IMR-90 (cell line): ENCODE measurements at regions not wholly inside any gene's neighbourhood (a gene's known extent, or its start where the extent isn't known, plus 50 kb on each side); places are given as distances from the start of the nearest gene placed in this dataset.

Experiments used
- ATAC-seq: fragments of 200-7000 bp; cut with Tn5 transposase; 2 replicates; pipeline ENCODE4 v1.9.1; 2020; ENCODE audit warnings: low read depth, mild to moderate bottlenecking, moderate library complexity
- BruUV-seq: library from RNA; stranded (reverse); fragments of 400-500 nt; replicated peaks from 2 replicates; lab custom pipeline; 2021; lab: Mats Ljungman, UMichigan
- CTCF ChIA-PET: fragments of 300-600 bp; formaldehyde crosslinking; extraction: SDS; loops from one replicate; lab custom pipeline; 2021; ENCODE audit warnings: antibody characterized with exemption; lab: Yijun Ruan, JAX
- POLR2A ChIA-PET: fragments of 300-600 bp; sonication (Branson Sonifier 250); formaldehyde crosslinking; loops from one replicate; lab custom pipeline; 2022; ENCODE audit warnings: antibody characterized with exemption; ENCODE audit not compliant: unreplicated experiment; lab: Charles Lee
- DNase-seq: peaks from one replicate; pipeline ENCODE4 v3.0.0; 2013
- H2AFZ ChIP-seq: replicated peaks from 2 replicates; pipeline ENCODE3; 2013; ENCODE audit warnings: low read length, mild to moderate bottlenecking; ENCODE audit not compliant: poor library complexity
- H2AK5ac ChIP-seq: 2 replicates; pipeline ENCODE4 v1.6.1; 2013; ENCODE audit warnings: low read depth, low read length, inconsistent platforms
- H2AK9ac ChIP-seq: replicated peaks from 2 replicates; pipeline ENCODE3; 2013; ENCODE audit warnings: mild to moderate bottlenecking, low read depth, low read length, moderate library complexity; ENCODE audit not compliant: poor library complexity
- H2BK120ac ChIP-seq: 2 replicates; pipeline ENCODE4 v1.6.1; 2013; ENCODE audit warnings: low read depth, low read length, inconsistent platforms
- H2BK15ac ChIP-seq: 3 replicates; pipeline ENCODE4 v1.6.1; 2013; ENCODE audit warnings: low read depth, low read length, inconsistent platforms
- H2BK20ac ChIP-seq: 2 replicates; pipeline ENCODE4 v1.6.1; 2013; ENCODE audit warnings: low read depth, mild to moderate bottlenecking, inconsistent platforms, low read length, moderate library complexity
- H2BK5ac ChIP-seq: 2 replicates; pipeline ENCODE4 v1.6.1; 2013; ENCODE audit warnings: mild to moderate bottlenecking, low read depth, low read length, inconsistent platforms; ENCODE audit not compliant: poor library complexity, severe bottlenecking
- H3K14ac ChIP-seq: replicated peaks from 2 replicates; pipeline ENCODE4 v1.6.1; 2013; ENCODE audit warnings: low read depth, low read length, inconsistent platforms
- H3K18ac ChIP-seq: 2 replicates; pipeline ENCODE4 v1.6.1; 2013; ENCODE audit warnings: low read depth, low read length, control low read depth
- H3K23ac ChIP-seq: 2 replicates; pipeline ENCODE4 v1.6.1; 2013; ENCODE audit warnings: low read depth, low read length, inconsistent platforms
- H3K27ac ChIP-seq: 2 replicates; pipeline ENCODE4 v1.5.1; 2013; ENCODE audit warnings: mild to moderate bottlenecking, control low read depth, low read length; ENCODE audit not compliant: insufficient read depth
- H3K27me3 ChIP-seq: 2 replicates; pipeline ENCODE4 v1.6.1; 2013; ENCODE audit warnings: low read length; ENCODE audit not compliant: control insufficient read depth, insufficient read depth
- H3K36me3 ChIP-seq: 2 replicates; pipeline ENCODE4 v1.6.1; 2013; ENCODE audit warnings: low read length, mixed read lengths; ENCODE audit not compliant: control insufficient read depth, insufficient read depth
- H3K4ac ChIP-seq: 2 replicates; pipeline ENCODE4 v1.6.1; 2013; ENCODE audit warnings: low read depth, low read length, inconsistent platforms
- H3K4me1 ChIP-seq: 2 replicates; pipeline ENCODE4 v1.6.1; 2013; ENCODE audit warnings: low read length, mixed read lengths; ENCODE audit not compliant: control insufficient read depth, insufficient read depth
- H3K4me2 ChIP-seq: 2 replicates; pipeline ENCODE4 v1.6.1; 2013; ENCODE audit warnings: low read depth, mild to moderate bottlenecking, control low read depth, low read length, moderate library complexity
- H3K4me3 ChIP-seq: 2 replicates; pipeline ENCODE4 v1.5.1; 2013; ENCODE audit warnings: low read depth, mild to moderate bottlenecking, control low read depth, low read length, moderate library complexity; ENCODE audit not compliant: insufficient read depth
- H3K56ac ChIP-seq: 2 replicates; pipeline ENCODE4 v1.6.1; 2013; ENCODE audit warnings: low read length, inconsistent platforms; ENCODE audit not compliant: insufficient read depth; ENCODE audit errors: extremely low read depth
- H3K79me1 ChIP-seq, 2 experiments: 2 replicates each; pipeline ENCODE4 v1.6.1; 2013; ENCODE audit warnings: low read length in 2 of 2, inconsistent platforms in 1 of 2, low read depth in 1 of 2
- H3K9ac ChIP-seq: 2 replicates; pipeline ENCODE4 v1.6.1; 2013; ENCODE audit warnings: low read depth, low read length, control low read depth
- H3K9me1 ChIP-seq: 2 replicates; pipeline ENCODE4 v1.6.1; 2013; ENCODE audit warnings: low read length, inconsistent platforms; ENCODE audit not compliant: insufficient read depth
- H3K9me3 ChIP-seq: 2 replicates; pipeline ENCODE4 v1.6.1; 2013; ENCODE audit warnings: low read length; ENCODE audit not compliant: control insufficient read depth, insufficient read depth
- H4K20me1 ChIP-seq: 2 replicates; pipeline ENCODE4 v1.6.1; 2013; ENCODE audit warnings: low read length, inconsistent platforms; ENCODE audit not compliant: insufficient read depth
- H4K5ac ChIP-seq: 2 replicates; pipeline ENCODE4 v1.6.1; 2013; ENCODE audit warnings: mild to moderate bottlenecking, low read depth, low read length, control low read depth
- H4K8ac ChIP-seq, 2 experiments: 2 replicates each; pipeline ENCODE4 v1.6.1; 2013; ENCODE audit warnings: low read depth in 2 of 2, low read length in 2 of 2, control low read depth in 1 of 2, inconsistent platforms in 1 of 2
- H4K91ac ChIP-seq: 2 replicates; pipeline ENCODE4 v1.6.1; 2013; ENCODE audit warnings: low read depth, low read length, inconsistent platforms; ENCODE audit not compliant: insufficient read depth
- BHLHE40 ChIP-seq: fragments of 150-350 bp; IDR thresholded peaks from 2 replicates; pipeline ENCODE4 v1.6.1; 2016; ENCODE audit warnings: mild to moderate bottlenecking, low read depth, low read length
- CEBPB ChIP-seq: IDR thresholded peaks from 2 replicates; pipeline ENCODE4 v1.6.1; 2012; ENCODE audit warnings: low read depth, low read length, improper control_type of control experiment
- CHD1 ChIP-seq: IDR thresholded peaks from 2 replicates; pipeline ENCODE4 v1.6.1; 2012; ENCODE audit warnings: low read depth, low read length, improper control_type of control experiment
- CTCF ChIP-seq: conservative IDR thresholded peaks from 2 replicates; pipeline ENCODE4 v1.5.1; 2012; ENCODE audit warnings: mild to moderate bottlenecking, low read depth, low read length, improper control_type of control experiment
- ELK1 ChIP-seq: fragments of 150-350 bp; IDR thresholded peaks from 2 replicates; pipeline ENCODE4 v1.6.1; 2016; ENCODE audit warnings: low read depth, mild to moderate bottlenecking, low read length, moderate library complexity, borderline replicate concordance
- FOS ChIP-seq: fragments of 150-350 bp; IDR thresholded peaks from 2 replicates; pipeline ENCODE4 v1.6.1; 2016; ENCODE audit warnings: low read depth, low read length
- MAFK ChIP-seq: IDR thresholded peaks from 2 replicates; pipeline ENCODE4 v1.6.1; 2012; ENCODE audit warnings: low read depth, low read length, improper control_type of control experiment
- MAZ ChIP-seq: IDR thresholded peaks from 2 replicates; pipeline ENCODE4 v1.6.1; 2012; ENCODE audit warnings: low read depth, mild to moderate bottlenecking, low read length, improper control_type of control experiment, moderate library complexity, borderline replicate concordance
- MXI1 ChIP-seq: IDR thresholded peaks from 2 replicates; pipeline ENCODE4 v1.6.1; 2012; ENCODE audit warnings: low read depth, mild to moderate bottlenecking, low read length, moderate library complexity, borderline replicate concordance
- NFE2L2 ChIP-seq: fragments of 150-350 bp; IDR thresholded peaks from 2 replicates; pipeline ENCODE4 v1.6.1; 2016; ENCODE audit warnings: low read depth, mild to moderate bottlenecking, low read length
- POLR2A ChIP-seq: IDR thresholded peaks from 2 replicates; pipeline ENCODE4 v1.6.1; 2012; ENCODE audit warnings: mild to moderate bottlenecking, low read depth, low read length
- RAD21 ChIP-seq: IDR thresholded peaks from 2 replicates; pipeline ENCODE4 v1.6.1; 2012; ENCODE audit warnings: low read length, improper control_type of control experiment
- RCOR1 ChIP-seq: IDR thresholded peaks from 2 replicates; pipeline ENCODE4 v1.6.1; 2012; ENCODE audit warnings: mild to moderate bottlenecking, low read length, improper control_type of control experiment; ENCODE audit not compliant: insufficient replicate concordance
- RFX5 ChIP-seq: IDR thresholded peaks from 2 replicates; pipeline ENCODE4 v1.8.0; 2012; ENCODE audit warnings: low read depth, mild to moderate bottlenecking, low read length, moderate library complexity
- SMC3 ChIP-seq: fragments of 150-350 bp; IDR thresholded peaks from 2 replicates; pipeline ENCODE4 v1.6.1; 2016; ENCODE audit warnings: low read depth, mild to moderate bottlenecking, antibody characterized with exemption, low read length, moderate library complexity
- USF2 ChIP-seq: fragments of 150-350 bp; IDR thresholded peaks from 2 replicates; pipeline ENCODE4 v1.6.1; 2017; ENCODE audit warnings: mild to moderate bottlenecking, antibody characterized with exemption, low read length, low read depth
- WGBS, 2 experiments: methylation state at CpG; one replicate each; pipeline versions ENCODE4 v1.1.5 to v1.1.7; 2013; ENCODE audit warnings: missing lambda C conversion rate in 2 of 2; ENCODE audit not compliant: insufficient read length in 1 of 2; ENCODE audit errors: extremely low coverage in 2 of 2; 5-methylcytosine and 5-hydroxymethylcytosine counted together
- dilution Hi-C: fragments of 300-500 bp; cut with HindIII; formaldehyde crosslinking; loops from one replicate; pipeline ENCODE4 v1.14.3; 2018; ENCODE audit warnings: low sequenced_read_pairs; ENCODE audit not compliant: unreplicated experiment
- in situ Hi-C: fragments of 300-500 bp; cut with MboI; formaldehyde crosslinking; loops from 3 replicates; pipeline ENCODE4 v1.14.3; 2019; ENCODE audit warnings: low sequenced_read_pairs, inconsistent platforms, mixed read lengths
- intact Hi-C: fragments of 100-400 bp; cut with micrococcal nuclease; formaldehyde crosslinking; loops from 2 replicates; pipeline ENCODE4 v1.10.0; 2022

- 48% methylated on average over 3 of the region's 11 CpGs; no CpG with 5 or more reads in 1 of the 2 experiments for WGBS, 2 experiments
- H2AK9ac ChIP-seq: no peak overlapping the region
- H3K36me3 ChIP-seq: no peaks in the 10 kb centered on the region
- no peak overlapping the region for H4K5ac ChIP-seq
- DNase-seq (no peak), ATAC-seq (no peak)
- H2AFZ ChIP-seq: no peak overlapping the region
- no peak overlapping the region for H3K27ac ChIP-seq
- no peak overlapping the region for H4K8ac ChIP-seq
- H2BK20ac ChIP-seq: no peak overlapping the region
- no peaks in the 10 kb centered on the region for H3K79me1 ChIP-seq
- H2AK5ac ChIP-seq: no peak overlapping the region
- H4K91ac ChIP-seq: no peak overlapping the region
- in situ Hi-C loops: no loop called here
- H3K14ac ChIP-seq: no peak overlapping the region
- intact Hi-C loops: no loop called here
- POLR2A ChIA-PET: no interaction called here
- H3K4me2 ChIP-seq: no peak overlapping the region
- no peak for TF ChIP-seq NFE2L2
- no peak for TF ChIP-seq CTCF
- TF ChIP-seq USF2: no peak
- no peak for TF ChIP-seq BHLHE40
- TF ChIP-seq RFX5: no peak
- no peak for TF ChIP-seq RCOR1
- no peak for TF ChIP-seq MXI1
- no peak for TF ChIP-seq MAFK
- TF ChIP-seq MAZ: no peak
- TF ChIP-seq POLR2A: no peak
- no peak for TF ChIP-seq FOS
- TF ChIP-seq RAD21: no peak
- TF ChIP-seq CEBPB: no peak
- TF ChIP-seq ELK1: no peak
- TF ChIP-seq CHD1: no peak
- no peak for TF ChIP-seq SMC3
- no peaks in the 10 kb centered on the region; the same call in 1 of the 2 replicates for H3K4me1 ChIP-seq
- no peak overlapping the region for H3K18ac ChIP-seq
- H2BK120ac ChIP-seq: no peak overlapping the region
- peaks cover 17% of the 10 kb centered on the region for H3K9me3 ChIP-seq
- H2BK5ac ChIP-seq: no peak overlapping the region
- no peak overlapping the region for H3K4me3 ChIP-seq
- H2BK15ac ChIP-seq: no peak overlapping the region
- dilution Hi-C loops: no loop called here
- peaks cover 18% of the 10 kb centered on the region for H3K27me3 ChIP-seq
- no peaks in the 10 kb centered on the region for H3K9me1 ChIP-seq
- no peak overlapping the region for H3K9ac ChIP-seq
- no peak overlapping the region for H3K23ac ChIP-seq
- no peak overlapping the region for H3K4ac ChIP-seq
- H3K56ac ChIP-seq: no peak overlapping the region
- no peaks in the 10 kb centered on the region for H4K20me1 ChIP-seq
- BruUV-seq: no TSS peak
- CTCF ChIA-PET: no interaction called here
These were observed 81.1 kb upstream of the RFLNA start for GRCh38 chr12:124213666-124214347.
